Mesodermal cell (in vitro differentiated cells): ENCODE measurements at regions not wholly inside any gene's neighbourhood (a gene's known extent, or its start where the extent isn't known, plus 50 kb on each side); places are given as distances from the start of the nearest gene placed in this dataset.
"Not testable (repeated sequence)": the region's sequence is repeated elsewhere in the genome, so short reads cannot be mapped to it uniquely, and the experiment has no call there.

Experiments used
- H3K27ac ChIP-seq: 2 replicates; pipeline ENCODE4 v1.7.0; 2013; ENCODE audit warnings: mild to moderate bottlenecking, low read depth, low read length, moderate library complexity; ENCODE audit not compliant: severe bottlenecking
- H3K36me3 ChIP-seq: 2 replicates; pipeline ENCODE4 v1.7.1; 2013; ENCODE audit warnings: mild to moderate bottlenecking, low read length, moderate library complexity; ENCODE audit not compliant: control insufficient read depth, insufficient read depth
- H3K4me1 ChIP-seq: one replicate; pipeline ENCODE4 v1.7.1; 2013; ENCODE audit warnings: mild to moderate bottlenecking, low read length; ENCODE audit not compliant: insufficient read depth, control insufficient read depth, poor library complexity, severe bottlenecking
- H3K4me3 ChIP-seq: 2 replicates; pipeline ENCODE4 v1.7.0; 2013; ENCODE audit warnings: low read length, control low read depth, mild to moderate bottlenecking; ENCODE audit not compliant: insufficient read depth, poor library complexity, severe bottlenecking; ENCODE audit errors: extremely low read depth
- H3K9me3 ChIP-seq: 2 replicates; pipeline ENCODE4 v1.7.1; 2013; ENCODE audit warnings: mild to moderate bottlenecking, low read length, moderate library complexity; ENCODE audit not compliant: control insufficient read depth
- WGBS, 2 experiments: methylation state at CpG; one replicate each; pipeline ENCODE4 v1.1.5; 2013; ENCODE audit warnings: missing lambda C conversion rate in 2 of 2; ENCODE audit not compliant: insufficient coverage in 2 of 2; 5-methylcytosine and 5-hydroxymethylcytosine counted together

DNA sequence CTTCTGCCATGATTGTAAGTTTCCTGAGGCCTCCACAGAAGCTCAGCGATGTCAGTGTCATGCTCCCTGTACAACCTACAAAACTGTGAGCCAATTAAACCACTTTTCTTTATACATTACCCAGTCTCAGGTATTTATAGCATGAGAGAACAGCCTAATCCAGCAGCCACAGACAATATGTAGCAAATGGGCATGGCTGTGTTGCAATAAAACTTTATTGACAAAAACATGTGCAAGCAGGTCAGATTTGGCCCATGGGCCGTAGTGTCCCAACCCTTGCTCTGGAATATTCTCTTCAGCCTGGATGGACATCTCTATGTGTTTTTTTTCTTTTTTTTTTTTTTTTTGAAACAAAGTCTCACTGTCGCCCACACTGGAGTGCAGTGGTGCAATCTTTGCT is 60.9 kb upstream of the EEF2KMT start:
- Histone ChIP-seq H3K36me3 (no peaks in the 10 kb centered on the region), H3K9me3 (no peaks in the 10 kb centered on the region), H3K4me1 (no peaks in the 10 kb centered on the region), H3K27ac (no peak overlapping the region), H3K4me3 (no peak overlapping the region)
- 100% methylated on average over 1 of the region's 3 CpGs for WGBS, 2 experiments

GRCh38 chr16:5156486-5156885 is 58.9 kb upstream of the EEF2KMT start:
- not testable (repeated sequence) for H3K4me1 ChIP-seq, H3K9me3 ChIP-seq, H3K36me3 ChIP-seq, H3K4me3 ChIP-seq, H3K27ac ChIP-seq
- 74 to 76% methylated on average over 3 of the region's 4 CpGs for WGBS, 2 experiments

GRCh38 chr16:5154006-5154405 is 56.4 kb upstream of the EEF2KMT start:
- no CpG with 5 or more reads among the region's 1 CpG for WGBS, 2 experiments
- H3K4me3 ChIP-seq = not testable (repeated sequence)

DNA sequence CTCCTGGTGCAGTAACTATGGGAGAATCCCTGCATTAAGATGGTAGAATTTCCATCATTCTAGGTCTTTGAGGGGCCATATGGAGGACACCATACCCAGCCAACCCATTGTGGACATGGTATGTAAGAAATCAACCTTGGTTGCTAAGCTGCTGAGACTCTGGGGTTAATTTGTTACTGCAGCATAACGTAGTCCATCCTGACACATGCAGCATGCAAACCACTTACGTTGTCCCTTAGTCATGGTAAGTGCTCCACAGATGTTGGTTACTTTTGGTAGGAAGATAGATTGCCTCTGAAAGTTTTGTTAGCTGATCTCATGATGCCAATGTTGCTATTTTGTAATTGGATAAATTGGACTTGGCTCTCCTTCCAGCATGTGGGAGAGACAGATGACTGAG is 53.8 kb upstream of the EEF2KMT start:
- not testable (repeated sequence) for H3K27ac ChIP-seq, H3K9me3 ChIP-seq, H3K4me3 ChIP-seq, H3K36me3 ChIP-seq, H3K4me1 ChIP-seq
- 86% methylated on average over 1 of the region's 2 CpGs; no CpG with 5 or more reads in 1 of the 2 experiments for WGBS, 2 experiments

More at GRCh38 chr16:5154006-5154405, 56.4 kb upstream of the EEF2KMT start:
- H3K27ac ChIP-seq, H3K36me3 ChIP-seq, H3K9me3 ChIP-seq, H3K4me1 ChIP-seq: not testable (repeated sequence)
